Esophagus squamous epithelium (tissue), 4 donors: ENCODE measurements at regions not wholly inside any gene's neighbourhood (a gene's known extent, or its start where the extent isn't known, plus 50 kb on each side); places are given as distances from the start of the nearest gene placed in this dataset.

Source experiments
- CTCF ChIP-seq, 6 experiments: fragments of 450-650 bp in 4 of 6; fragments of 200-600 bp in 2 of 6; sonication (generic) in 2 of 6; IDR thresholded peaks; one replicate each; pipeline ENCODE4 v1.5.1; 2016 to 2019; ENCODE audit warnings: antibody characterized with exemption in 6 of 6, mild to moderate bottlenecking in 4 of 6, moderate library complexity in 4 of 6
- POLR2A ChIP-seq, 4 donors: fragments of 450-650 bp; IDR thresholded peaks; one replicate each; pipeline ENCODE4 v1.6.1; 2017; ENCODE audit warnings: antibody characterized with exemption in 4 of 4, mild to moderate bottlenecking in 4 of 4, moderate library complexity in 3 of 4

DNA sequence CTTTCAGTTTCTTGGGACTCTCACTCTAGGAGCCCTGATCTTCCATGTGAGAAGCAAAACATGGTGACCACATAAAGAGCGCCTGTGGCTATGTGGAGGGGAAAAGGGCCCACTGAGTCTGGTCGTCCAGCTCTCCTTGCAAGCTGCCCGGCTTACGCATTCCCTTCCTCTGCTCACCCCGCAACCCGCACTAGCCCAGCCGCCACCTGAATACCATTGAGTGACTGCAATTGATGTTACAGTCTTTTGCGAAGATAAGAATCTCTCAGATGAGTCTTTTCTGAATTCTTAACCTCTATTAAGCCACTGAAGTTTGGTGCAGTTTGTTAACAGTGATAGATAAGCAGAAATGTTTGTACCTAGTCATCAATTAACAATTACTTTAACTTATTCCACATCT lies 589.0 kb upstream of the DPPA4 start:
- no peak for TF ChIP-seq CTCF (IDR thresholded peaks at IDR 0.05)
- TF ChIP-seq POLR2A (IDR thresholded peaks at IDR 0.05), result no peak
